ENCODE measurements at regions not wholly inside any gene's neighbourhood (a gene's known extent, or its start where the extent isn't known, plus 50 kb on each side); places are given as distances from the start of the nearest gene placed in this dataset.

DNA sequence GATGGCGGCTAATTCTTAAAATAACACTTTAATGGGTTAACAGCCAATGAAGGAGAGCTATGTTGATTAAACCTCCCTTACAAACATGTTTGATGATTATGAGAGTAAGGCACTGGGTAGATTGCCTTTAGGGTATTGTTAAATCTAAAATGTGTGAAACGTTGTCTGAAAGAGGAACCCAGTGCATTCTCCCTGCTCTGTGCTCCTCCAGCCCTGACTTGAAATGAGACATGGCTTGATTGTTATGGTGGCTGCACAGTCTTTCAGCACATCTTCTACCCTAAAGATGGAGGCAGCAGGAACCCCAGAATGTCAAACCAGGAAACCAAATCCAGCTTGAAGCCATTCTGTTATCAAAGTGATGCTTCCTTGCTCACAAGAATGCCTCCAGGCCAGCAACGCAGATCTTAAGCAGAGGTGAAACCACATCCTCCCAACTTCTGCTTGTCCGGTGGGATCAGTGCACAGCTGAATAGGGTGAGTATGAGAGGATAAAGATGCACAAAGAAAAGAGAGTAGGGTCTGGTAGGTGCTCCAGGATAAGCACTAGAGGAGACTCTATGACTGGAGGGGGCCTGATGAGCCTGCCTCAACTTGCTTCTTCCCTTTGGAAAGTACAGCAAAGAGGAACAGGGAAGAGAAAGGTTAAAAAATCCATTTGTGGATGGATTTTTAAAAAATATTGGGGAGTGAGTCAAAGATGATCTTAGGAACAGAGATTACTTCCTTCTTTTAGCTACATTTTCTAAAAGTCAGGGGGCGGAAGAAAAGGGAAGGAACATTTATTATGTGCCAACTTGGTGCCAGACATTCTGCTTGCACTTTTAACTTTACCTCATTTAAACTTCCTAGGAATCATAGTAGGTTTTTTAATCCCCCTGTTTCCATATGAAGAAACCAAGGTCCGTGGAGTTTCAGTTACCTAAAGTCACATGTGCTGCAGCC lies 523.0 kb downstream of the TXNL1 start:
- no peak for DNase-seq

GRCh38 chr18:56112984-56113383 lies 525.0 kb upstream of the TCF4 start:
- no peak for DNase-seq

DNA sequence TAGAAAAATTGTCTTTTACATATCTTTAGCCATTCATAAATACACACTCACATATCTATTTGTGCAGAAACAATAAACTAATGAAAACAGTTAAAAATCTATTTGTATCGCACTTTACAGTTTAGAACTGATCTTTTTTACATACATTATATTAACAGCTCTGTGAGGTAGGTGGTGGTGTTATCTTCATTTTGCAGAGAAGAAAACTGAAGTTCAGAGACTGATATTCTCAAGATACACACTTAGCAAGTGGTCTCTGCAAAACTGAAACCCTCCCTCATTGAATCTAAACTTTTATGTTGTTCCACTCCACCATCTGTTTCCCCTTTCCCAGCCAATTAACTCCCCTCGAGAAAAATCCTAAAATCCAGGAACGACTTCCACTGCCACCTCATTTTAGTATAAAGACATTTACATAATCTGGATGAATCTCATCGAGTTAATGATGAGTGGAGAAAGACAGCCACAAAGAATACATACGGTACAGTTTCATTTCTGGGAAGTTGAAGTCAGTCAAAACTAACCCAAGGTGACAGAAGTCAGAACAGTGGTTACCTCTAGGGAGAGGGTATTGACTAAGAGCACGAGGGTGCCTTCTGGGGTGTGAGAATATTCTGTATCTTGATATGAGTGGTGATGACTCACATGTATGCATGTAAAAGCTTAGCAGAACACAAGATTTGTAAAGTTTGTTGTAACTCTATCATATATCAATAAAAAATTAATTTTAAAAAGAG lies 524.2 kb upstream of the TCF4 start:
- DNase-seq = no peak

- DNase-seq = no peak
Measured at GRCh38 chr18:56109757-56110156, 521.8 kb upstream of the TCF4 start.

DNA sequence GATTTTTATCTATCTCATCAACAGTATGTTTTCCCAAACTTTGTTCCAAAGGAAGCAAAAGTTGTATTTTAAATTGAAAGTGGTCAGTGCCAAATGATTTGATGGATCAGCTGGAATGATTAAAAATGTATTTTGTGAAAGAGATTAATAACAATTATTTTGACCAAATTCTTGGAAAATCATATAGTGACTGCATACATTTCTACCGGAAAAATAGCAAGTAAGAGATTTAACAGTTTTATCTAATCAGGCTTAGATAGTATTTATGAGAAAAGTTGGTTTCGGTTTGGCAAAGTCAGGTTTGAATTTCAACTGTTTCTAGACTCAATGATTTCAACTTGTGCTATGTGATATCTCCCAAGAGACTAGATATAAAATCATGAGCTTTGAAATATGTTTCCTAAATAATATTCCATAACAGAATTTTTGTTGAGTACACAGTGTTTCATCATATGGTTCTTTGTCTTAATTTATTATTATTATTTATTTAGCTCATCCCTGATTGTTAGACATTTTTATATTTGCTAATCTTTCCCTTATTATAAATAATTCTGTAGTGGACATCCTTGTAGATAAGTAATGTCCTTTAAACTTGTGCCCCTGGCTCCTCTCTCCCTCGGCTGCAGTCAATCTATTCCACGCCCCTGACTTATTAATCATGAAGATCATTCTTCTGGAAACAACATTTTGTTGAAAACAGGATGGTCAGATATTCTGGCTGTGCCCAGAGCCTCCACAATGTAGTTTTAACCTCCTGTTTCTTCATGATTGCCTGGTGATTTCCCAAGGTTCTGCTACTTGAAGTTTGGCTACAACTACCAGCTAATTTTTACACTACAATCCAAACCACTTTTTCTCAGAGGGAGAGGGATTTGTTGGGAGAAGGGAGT lies 520.7 kb upstream of the TCF4 start:
- no peak for DNase-seq

- no peak for DNase-seq
Measured at GRCh38 chr18:56107821-56108477, 520.0 kb upstream of the TCF4 start.

DNA sequence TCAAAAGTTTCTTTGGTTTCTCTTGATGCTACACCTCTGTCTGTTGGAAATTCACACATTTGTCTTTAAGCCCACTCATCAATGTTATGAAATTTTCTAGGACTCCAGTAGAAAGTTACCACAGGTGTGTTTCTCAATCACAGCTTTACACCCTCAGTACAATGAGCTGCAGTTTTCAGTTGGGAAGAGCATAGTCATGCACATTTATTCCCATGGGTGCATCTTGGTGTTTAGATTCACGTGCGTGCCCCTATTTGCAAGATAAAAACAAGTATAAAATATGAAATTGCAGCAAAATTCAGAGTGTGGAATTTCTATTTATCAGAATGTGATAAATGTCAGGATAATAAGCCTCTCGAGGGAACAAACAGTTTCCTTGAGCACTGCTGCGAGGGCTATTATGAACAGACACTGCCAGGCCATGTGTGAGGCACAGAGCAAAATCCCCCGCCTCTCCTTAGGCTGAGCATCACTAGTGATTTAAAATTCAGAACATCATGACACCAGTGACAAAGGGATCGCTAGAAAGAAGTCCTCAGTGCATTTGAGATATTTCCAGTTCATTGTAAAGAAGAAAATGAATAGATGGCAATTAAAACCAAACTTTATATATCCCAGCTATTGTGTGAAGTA lies 512.2 kb upstream of the TCF4 start:
- DNase-seq = no peak

DNA sequence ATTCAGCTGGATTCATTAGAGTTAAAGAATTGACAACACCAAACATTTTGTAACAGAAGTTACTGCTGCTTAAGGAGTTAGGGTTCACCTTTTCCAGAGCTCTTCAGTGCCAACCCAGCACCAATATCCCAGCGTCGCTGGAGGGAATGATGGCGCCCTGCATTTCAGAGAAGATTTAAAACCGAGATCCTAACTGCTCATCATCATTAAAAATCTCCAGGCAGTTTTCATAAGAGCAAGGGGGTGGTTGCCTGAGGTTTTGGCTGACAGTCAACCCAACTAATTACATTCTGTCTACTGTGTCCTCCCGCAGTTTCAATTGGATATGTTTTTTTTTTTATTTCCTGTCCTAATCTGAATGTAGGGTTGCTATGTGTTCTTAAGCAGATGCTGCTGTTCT lies 509.6 kb upstream of the TCF4 start:
- DNase-seq = peak; percentile 97

GRCh38 chr18:56096861-56097260 lies 508.9 kb upstream of the TCF4 start:
- peak; percentile 97 for DNase-seq

- no peak for DNase-seq
Measured at GRCh38 chr18:56089612-56090258, 501.7 kb upstream of the TCF4 start.

GRCh38 chr18:56086786-56087185 lies 498.8 kb upstream of the TCF4 start:
- DNase-seq = no peak

DNA sequence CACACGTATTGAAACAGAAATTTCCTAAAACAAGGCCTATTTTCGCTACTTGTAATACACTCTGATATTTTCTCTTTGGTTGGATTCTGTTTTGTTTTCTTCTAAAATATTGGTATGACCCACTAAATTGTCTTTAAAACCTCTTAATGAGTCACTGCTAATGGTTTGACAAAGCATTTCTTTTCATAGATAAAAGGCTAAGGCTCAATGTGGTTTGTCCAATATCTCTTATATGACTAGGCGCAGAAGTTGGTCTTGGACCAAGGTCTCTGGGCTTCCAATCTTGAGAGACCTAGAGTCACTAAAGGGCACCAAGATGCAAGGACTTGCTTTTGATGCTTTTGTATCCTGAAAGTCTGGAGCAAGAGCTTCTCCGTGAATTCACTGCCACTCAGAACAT lies 498.2 kb upstream of the TCF4 start:
- no peak for DNase-seq

DNA sequence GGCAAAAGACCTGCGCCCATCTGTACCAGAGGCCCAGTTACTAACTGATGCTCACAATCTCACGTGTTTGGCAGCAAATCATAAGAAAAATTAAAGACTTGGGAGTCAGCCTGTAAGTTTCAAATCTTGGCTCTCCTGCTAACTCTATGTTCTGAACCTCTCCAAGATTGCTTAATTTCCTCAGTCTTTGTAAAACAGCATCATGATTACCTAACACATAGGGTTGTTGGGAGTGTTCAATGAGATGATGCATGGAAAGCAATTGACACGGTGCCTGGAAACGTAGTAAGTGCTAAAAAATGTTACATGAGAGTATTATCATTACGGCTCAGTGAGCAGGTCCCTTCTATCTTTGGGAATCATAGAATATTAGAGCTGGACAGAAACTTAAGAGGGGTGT lies 497.6 kb upstream of the TCF4 start:
- DNase-seq = no peak

DNA sequence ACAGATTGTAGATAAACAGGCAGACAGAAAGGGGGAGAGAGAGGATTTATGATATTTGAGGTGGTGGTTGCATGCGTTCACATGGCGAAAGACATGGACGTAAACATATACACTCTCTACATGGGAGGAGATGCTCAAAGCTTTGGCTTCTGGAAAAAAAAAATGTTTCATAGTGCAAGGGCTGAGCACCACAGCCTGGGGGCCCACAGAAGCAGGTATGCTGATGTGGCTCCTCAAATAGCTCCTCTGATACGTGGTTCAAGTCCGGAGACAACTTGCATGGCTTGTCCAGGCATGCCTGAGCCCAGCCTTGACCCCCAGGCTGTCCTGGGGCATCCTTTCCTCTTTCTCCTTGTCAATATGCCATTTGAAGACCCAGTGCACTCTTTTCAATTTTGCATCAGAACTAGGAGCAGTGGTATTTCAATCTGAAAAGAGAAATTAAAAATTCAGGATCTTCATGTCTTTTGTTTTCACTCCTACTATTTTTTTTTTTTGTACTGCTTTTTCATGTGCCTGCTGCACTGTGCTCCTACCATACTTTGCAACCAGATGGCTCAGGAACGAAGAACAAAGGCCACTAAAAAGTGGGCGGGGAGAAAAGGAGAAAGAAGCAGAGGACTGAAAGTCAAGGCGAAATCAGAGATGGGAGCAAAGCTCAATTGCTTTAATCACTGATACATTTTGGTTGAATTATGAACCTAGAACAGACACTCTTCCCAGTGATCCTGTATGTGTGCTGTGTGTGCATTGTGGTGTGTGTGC lies 495.7 kb upstream of the TCF4 start:
- peak; percentile 97 for DNase-seq

DNA sequence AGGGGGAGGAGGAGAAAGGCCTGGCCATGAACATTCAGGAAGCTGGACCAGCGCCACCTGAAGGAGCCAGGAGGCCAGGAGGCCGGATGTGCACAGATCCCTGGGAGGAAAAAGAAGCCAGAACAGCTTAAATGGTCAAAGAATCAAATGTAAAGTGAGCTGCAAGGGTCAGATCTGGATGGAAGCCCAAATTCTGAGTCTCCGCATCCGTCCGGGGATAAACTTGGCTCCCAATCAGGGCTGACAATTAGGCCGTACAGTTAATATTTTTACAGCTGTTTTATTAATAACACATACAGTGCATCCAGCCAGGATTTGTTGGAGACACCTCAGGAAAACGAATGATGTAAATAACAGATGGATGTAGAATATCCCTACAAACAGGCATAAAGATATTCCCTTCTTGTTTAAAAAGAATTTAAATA lies 495.1 kb upstream of the TCF4 start:
- DNase-seq = peak; percentile 80

GRCh38 chr18:56076723-56077122 lies 488.7 kb upstream of the TCF4 start:
- DNase-seq = peak; percentile 70

DNA sequence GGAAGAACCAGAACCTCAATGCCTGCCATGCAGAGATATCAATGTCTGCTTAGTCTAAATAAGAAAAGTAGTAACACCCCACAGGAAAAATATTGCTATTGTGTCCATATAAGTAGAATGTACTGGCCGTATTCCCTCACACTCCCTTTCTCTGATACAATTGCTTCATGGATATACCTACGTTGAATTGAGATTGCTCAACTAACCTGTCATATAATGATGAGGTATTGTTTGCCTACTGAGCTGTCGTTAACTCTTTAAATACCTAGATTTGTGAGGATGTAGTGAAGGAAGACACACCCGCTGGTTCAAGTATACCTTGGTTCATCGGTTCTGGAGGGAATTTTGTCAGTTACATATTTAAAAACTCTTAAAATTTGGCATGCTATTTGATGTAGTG lies 480.7 kb upstream of the TCF4 start:
- DNase-seq = no peak

DNA sequence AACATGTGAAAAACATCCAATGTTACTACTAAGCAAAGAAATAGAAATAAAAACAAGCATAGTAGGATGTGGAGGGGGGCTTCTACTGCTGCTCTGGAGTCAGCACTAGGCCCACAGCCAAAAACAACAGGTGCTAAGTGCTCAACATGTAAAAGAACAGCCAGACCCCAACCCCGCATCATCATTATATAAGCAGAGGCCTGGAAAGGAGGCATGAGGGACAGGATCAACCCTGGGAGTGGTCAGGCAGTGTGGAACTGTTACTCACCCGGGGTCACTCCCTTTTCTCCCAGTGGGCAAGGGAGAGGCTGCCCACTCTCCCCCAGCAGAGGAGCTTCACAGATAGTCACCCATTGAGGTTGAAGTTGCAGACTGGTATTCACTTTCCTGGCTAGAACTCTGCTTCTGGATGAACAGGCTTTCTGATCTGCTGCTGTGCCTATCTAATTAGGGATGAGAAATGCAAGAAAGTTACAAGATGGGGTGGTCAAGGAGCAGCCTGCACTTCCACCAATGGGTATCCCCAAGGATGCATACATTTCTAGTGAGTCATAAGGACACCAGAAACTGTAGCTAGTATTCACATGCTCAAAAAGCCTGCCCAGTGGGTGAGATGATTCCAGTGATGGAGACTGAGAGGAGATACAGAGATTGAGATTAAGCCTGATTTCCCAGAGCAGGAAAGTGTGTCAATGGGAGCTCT lies 480.1 kb upstream of the TCF4 start:
- DNase-seq = peak; percentile 62

GRCh38 chr18:56067214-56067894 lies 479.4 kb upstream of the TCF4 start:
- DNase-seq = no peak

Measured in NCI-H69 (cell line).